Muscle of arm (tissue), 1 donor: ENCODE measurements at regions not wholly inside any gene's neighbourhood (a gene's known extent, or its start where the extent isn't known, plus 50 kb on each side); places are given as distances from the start of the nearest gene placed in this dataset.

Experiments used
- DNase-seq: peaks from one replicate; pipeline ENCODE4 v3.0.0-alpha.2; 2013

- DNase-seq, result no peak
These were observed 104.6 kb upstream of the HSD17B12 start for GRCh38 chr11:43575913-43576310.

DNA sequence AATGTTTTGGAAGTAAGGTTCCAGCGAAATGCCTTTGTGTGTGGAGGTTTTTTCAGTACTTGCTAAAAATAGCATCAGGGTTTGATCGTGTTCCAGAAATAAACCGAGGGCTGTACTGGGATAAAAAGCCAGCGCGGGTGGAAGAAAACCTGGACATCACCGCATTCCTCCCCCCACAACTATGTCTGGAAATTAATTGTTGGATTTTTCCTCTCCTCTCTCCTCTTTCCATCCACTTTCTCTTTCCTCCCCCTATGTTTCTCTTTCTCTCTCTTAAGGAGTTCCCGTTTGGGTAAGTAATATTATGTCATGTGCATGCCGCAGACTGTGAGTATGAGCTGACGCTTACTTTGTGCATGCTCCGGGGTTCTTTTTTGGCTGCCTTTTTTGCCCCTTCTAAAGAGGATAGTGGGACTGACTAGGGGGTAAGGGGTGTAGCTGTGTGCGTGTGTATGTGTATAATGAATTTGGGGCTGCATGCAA is 104.2 kb upstream of the HSD17B12 start:
- no peak for DNase-seq

- DNase-seq, result no peak
These were observed 103.6 kb upstream of the HSD17B12 start for GRCh38 chr11:43576803-43577521.

DNA sequence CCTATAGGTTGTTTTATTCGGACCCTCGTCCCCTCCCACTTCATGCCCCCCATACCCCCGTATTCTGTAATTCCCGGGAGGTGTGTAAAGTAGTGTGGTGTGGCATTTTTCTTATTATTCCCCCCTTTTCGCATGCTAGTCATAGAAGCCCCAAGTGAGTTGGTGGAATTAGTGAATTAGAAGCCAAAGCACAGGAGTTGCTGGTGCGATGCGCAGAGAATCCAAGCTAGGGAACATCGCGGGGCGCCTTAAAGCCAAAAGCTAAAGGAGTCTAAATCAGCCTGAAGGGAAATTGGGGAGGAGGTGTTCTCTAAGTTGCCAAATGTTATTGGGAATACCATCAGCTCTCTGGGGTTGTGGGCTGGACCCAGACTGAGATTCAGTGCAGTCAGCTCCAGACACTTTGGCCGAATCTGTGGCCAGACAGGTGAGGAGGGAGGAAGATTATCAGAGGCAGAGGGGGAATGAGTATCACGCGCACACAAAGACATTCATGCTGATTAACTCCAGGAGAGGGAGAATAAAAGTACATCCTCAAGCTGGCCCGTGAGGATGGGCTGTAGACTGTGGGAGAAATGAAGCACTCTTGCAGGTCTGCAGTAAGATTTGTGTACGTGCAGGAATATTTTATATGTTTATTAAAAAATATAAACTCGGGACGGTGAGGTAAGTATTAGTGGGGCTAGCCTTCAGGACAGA is 102.8 kb upstream of the HSD17B12 start:
- DNase-seq, result no peak

DNA sequence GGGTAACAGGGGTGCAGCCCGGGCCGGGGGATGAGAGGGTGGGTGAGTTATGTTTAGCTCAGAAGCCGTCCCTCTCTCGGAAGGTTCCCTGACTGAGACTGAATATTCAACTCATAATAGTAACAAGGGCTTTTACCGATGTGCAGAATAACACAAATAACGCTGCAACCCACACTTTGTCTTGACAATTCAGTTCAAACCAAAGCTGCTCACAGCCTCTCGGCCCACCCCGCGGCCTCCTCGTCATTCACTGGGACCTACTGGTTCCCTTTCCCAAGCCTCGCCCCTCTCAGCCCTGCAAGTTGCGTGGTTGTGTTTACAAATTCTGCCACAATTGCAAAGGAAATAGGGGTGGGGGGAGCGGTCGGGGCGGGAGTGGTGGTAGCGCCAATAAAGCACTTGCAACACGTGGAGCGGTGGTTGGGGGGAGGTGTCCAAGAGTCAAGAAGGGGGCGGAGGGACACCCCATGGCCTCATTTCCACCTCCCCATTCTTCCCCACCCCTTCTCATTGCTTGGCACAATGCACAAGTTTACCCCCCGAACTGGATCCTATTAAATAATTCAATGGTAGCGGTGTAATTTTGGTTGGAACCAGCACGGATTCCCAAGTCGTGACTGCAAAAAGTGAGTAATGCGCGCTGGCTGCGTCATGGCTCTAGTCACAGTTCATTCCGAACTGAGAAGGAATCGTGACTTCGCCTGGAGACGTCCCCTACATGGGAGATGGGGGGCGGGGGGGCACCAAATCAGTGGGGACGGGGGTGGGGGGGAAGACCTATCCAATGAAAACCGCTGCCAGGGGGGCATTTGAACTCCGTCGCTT is 102.0 kb upstream of the HSD17B12 start:
- no peak for DNase-seq

GRCh38 chr11:43579171-43579918 is 101.2 kb upstream of the HSD17B12 start:
- DNase-seq, result no peak

- no peak for DNase-seq
These were observed 100.6 kb upstream of the HSD17B12 start for GRCh38 chr11:43579919-43580276.

DNA sequence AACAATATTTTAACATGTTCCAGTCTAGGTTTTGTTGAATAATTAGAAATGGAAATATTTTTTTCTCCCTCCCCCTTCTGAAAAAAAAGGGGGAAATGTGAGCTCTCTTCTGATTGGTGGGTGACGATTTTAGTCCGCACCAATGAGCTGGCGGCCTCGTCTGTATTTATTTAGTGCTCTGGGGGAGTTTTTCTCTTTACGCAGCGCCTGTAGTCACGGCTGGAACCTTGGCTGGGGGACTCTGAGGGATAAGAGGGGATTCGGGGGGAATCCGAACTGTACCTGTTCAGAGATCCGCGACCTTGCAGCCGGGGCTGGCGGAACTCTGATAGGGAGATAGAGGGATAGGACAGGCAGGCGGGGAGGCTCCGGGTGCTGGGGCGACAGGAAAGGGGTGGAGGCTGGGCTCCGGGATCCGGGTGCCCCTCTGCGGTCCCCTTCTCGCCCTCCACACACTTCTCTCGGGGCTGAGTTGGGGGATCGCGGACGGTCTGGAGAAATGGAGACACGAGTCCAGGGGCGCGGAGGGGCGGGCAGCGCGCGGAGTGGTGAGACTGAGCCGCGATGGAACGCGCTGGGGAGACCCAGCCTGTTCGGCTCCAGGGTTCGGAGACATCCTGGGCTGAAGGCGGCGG is 99.7 kb upstream of the HSD17B12 start:
- DNase-seq, result no peak

DNA sequence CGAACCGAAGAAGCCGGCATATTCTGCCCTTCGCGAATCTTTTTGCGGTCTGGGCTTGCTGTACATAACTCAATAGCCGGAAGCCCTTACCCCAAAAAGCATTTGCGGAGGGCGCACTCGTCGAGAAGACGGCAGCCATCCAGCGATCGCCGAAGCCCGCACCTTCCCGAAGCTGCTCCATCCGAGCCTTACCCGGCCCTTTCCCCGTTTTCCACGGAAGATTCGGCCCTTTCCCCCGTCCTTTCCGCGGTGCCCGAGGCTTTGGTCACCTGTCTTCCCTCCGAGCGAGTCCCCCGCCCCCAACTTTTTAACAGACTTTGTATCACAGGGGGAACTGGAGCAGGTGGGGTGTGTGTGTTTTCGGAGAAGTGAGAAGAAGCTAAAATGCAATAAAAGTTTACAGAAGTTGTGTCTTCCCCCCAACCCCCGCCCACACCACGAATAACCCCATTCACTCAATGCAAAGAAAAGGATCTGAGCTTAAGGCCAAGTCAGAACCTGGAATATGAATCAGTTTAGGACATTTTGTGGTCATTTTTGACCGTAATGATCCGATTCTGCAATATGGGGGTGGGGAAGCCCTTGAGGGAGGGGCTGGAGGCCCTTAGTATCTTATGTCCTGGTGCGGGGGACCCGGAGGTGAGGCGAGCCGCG is 99.0 kb upstream of the HSD17B12 start:
- no peak for DNase-seq

DNA sequence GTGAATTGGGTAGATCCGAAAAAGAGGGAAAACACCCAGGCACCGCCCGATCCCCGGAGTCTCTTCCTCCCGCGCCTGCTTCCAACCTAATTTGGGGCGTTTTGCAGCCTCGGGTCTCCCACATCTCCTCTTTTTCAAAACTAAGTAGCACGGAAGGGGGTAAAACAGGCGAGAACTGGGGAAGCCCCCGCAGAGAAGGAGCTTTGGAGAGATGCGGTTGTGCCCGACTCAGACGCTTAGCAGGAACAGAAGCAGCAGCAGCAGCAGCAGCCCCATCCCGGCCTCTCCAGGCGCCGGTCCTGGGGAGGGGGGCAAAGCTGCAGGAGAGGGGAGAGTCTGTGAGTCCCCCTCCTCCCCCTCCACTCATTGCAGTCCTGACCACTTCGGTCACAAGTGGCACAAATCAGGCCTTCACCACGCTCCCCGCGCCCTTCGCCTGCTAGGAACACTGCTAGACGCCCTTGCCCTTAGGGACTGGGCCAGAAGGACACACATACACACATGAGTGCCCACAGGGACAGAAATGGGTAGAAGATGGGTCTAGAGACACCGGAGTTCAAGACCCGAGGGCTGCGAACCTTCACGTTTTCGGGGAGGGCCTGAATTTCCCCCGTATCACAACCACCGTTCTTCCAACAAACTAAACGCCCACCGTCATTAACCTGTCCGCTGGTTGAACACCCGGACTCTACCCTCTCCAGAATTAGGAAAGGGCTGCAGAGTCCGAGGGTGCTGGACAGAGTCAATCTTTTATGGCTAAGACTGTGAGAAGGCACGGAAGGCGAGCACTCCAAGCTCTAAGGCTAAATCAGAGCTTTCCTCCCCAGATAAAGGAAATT is 98.3 kb upstream of the HSD17B12 start:
- DNase-seq, result no peak

DNA sequence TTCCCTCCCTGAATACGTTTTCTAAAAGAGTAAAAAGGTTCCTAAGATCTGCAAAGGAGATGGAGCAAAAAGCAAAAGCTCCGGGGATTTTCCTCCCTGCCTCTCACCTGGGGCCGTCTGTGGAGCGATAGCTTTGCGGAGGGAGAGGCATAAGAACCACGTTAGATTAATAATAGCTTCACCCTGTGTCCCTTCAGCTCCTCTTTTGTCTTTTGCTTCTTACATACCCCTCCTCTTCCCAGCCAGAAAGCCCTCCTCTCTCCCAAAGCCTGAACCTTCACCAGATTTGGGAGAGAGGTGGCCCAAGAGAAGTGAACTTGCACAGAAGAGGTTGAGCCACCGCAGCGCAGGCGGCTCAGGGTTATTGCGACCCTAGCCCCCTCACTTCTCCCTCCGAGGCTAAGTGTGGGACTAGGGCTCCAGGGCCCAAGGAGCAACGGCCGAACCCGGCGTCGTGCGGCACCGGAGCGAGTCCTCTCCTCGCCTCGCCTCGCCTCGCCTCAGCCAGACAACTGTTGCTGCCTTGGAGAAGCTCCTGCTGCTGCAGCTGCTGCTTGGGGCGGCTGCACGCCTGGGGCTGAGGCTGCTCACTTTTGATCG is 97.6 kb upstream of the HSD17B12 start:
- no peak for DNase-seq

- DNase-seq, result no peak
These were observed 97.0 kb upstream of the HSD17B12 start for GRCh38 chr11:43583548-43583947.

GRCh38 chr11:43585877-43586608 is 94.5 kb upstream of the HSD17B12 start:
- DNase-seq, result no peak

- DNase-seq, result no peak
These were observed 90.8 kb upstream of the HSD17B12 start for GRCh38 chr11:43589601-43590250.

DNA sequence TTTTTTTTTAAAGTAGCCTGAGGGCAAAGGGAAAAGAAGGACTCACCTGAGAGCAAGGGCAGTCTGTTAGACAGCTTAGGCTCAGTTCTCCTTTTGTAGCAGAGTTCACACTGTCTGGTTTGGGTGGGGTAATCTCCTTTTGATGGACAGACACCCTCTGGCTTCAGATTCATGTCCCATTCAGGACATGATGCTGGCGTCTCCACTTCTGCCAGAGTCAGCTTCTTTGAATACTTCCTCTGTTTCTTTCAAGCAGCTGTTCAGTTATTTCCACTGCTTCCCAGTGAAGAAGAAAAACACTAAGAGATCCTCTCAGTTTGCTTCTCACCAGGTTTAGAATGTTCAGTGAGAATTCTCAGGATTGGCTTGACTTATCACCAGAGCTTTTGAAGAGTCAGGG is 79.0 kb upstream of the HSD17B12 start:
- no peak for DNase-seq

GRCh38 chr11:43602670-43603069 is 77.9 kb upstream of the HSD17B12 start:
- DNase-seq, result no peak

GRCh38 chr11:43614214-43614613 is 66.3 kb upstream of the HSD17B12 start:
- DNase-seq, result no peak

DNA sequence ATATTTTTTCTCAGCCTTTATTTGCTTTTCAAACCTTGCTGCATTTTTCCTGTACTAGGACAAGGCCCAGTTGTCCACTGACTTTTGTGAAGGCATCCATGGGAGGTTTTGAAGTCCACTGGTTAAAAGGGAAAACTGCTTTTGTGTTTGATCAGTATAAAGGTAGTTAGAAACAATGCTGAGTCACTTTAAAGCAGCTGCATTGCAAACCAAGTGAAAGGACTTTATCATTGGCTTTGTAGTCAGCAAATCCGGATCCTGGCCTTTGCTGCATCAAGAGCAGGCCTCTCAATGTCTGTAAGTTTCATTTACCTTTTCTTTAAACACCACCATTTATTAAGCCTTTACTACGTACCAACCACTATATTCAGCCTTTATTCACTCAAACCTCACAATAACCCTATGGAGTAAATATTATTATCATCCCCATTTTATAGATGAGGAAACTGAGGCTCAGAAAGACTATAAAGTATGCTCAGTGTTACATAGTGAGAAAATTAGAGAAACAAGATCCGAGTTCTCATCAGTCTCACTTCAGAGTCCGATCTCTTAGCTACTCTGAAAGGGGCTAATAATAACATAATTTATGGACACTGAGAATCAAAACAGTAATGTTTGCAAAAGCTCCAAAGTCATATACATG is 60.6 kb upstream of the HSD17B12 start:
- DNase-seq, result no peak
